Vagina (tissue), 2 donors: ENCODE measurements at regions not wholly inside any gene's neighbourhood (a gene's known extent, or its start where the extent isn't known, plus 50 kb on each side); places are given as distances from the start of the nearest gene placed in this dataset.

Source experiments
- POLR2A ChIP-seq, 2 donors: fragments of 450-650 bp; IDR thresholded peaks; one replicate each; pipeline ENCODE4 v1.6.1; 2017; ENCODE audit warnings: antibody characterized with exemption in 2 of 2, mild to moderate bottlenecking in 2 of 2, moderate library complexity in 2 of 2
- POLR2AphosphoS5 ChIP-seq, 2 donors: sonication (generic); formaldehyde crosslinking; IDR thresholded peaks; one replicate each; pipeline ENCODE4 v1.9.0; 2017; ENCODE audit warnings: antibody characterized with exemption in 2 of 2, mild to moderate bottlenecking in 2 of 2, low read depth in 1 of 2; ENCODE audit not compliant: insufficient read depth in 1 of 2
- TF ChIP-seq, protein P1 (sequence below), 3 experiments: fragments of 450-650 bp in 2 of 3; fragments of 200-600 bp in 1 of 3; sonication (generic) in 1 of 3; IDR thresholded peaks; one replicate each; pipeline ENCODE4 v1.5.1; 2017 to 2019; ENCODE audit warnings: antibody characterized with exemption in 3 of 3, mild to moderate bottlenecking in 2 of 3, moderate library complexity in 2 of 3

DNA sequence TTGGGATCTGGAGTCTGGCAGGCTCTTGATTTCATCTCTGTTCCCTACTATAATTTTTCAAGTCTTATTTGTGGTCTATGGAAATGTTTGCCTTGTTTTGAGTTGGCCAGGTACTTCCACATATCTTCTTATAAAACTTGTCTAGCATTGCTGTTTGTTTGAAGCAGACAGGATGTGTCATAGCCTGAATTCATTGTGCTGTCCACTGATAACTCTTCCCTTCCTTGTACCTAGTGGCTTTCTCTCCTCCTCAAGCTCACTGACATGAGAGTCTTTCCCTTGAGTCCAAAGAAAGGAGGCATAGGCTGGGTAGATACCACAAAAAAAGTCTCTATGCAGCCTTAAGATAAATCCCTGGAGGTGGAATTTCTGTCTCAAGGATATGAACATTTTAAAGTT lies 59.2 kb upstream of the FAM241A start:
- TF ChIP-seq, protein P1, sequence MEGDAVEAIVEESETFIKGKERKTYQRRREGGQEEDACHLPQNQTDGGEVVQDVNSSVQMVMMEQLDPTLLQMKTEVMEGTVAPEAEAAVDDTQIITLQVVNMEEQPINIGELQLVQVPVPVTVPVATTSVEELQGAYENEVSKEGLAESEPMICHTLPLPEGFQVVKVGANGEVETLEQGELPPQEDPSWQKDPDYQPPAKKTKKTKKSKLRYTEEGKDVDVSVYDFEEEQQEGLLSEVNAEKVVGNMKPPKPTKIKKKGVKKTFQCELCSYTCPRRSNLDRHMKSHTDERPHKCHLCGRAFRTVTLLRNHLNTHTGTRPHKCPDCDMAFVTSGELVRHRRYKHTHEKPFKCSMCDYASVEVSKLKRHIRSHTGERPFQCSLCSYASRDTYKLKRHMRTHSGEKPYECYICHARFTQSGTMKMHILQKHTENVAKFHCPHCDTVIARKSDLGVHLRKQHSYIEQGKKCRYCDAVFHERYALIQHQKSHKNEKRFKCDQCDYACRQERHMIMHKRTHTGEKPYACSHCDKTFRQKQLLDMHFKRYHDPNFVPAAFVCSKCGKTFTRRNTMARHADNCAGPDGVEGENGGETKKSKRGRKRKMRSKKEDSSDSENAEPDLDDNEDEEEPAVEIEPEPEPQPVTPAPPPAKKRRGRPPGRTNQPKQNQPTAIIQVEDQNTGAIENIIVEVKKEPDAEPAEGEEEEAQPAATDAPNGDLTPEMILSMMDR (IDR thresholded peaks at IDR 0.05), result no peak
- TF ChIP-seq POLR2A (IDR thresholded peaks at IDR 0.05) (no peak), POLR2AphosphoS5 (IDR thresholded peaks at IDR 0.05; ENCODE audit: insufficient read depth in 1 of 2, low read depth in 1 of 2) (no peak)
